Keratinocyte (primary cell): ENCODE measurements at regions not wholly inside any gene's neighbourhood (a gene's known extent, or its start where the extent isn't known, plus 50 kb on each side); places are given as distances from the start of the nearest gene placed in this dataset.

ENCODE experiments used
- DNase-seq: peaks from one replicate; pipeline ENCODE4 v3.0.0-alpha.2; 2011; ENCODE audit warnings: low read depth, missing footprints, low spot score
- FAIRE-seq: peaks from 2 replicates; lab custom pipeline; 2011; peaks lifted over from hg19 to GRCh38; lab: Jason Lieb, UNC
- H2AFZ ChIP-seq: 2 replicates; pipeline ENCODE4 v1.6.0; 2012; ENCODE audit warnings: low read length, control low read depth, inconsistent platforms; ENCODE audit not compliant: control insufficient read depth
- H3K27ac ChIP-seq: 2 replicates; pipeline ENCODE4 v1.5.1; 2011; ENCODE audit warnings: low read length; ENCODE audit not compliant: control insufficient read depth, insufficient read depth
- H3K27me3 ChIP-seq: 3 replicates; pipeline ENCODE4 v1.6.0; 2011; ENCODE audit warnings: low read length; ENCODE audit not compliant: control insufficient read depth, insufficient read depth; ENCODE audit errors: extremely low read depth
- H3K36me3 ChIP-seq, 2 experiments: 2 replicates in 1 of 2; 3 replicates in 1 of 2; pipeline ENCODE4 v1.5.1; 2011; ENCODE audit warnings: low read length in 2 of 2, mild to moderate bottlenecking in 1 of 2; ENCODE audit not compliant: control insufficient read depth in 2 of 2, insufficient read depth in 2 of 2; ENCODE audit errors: extremely low read depth in 1 of 2
- H3K4me1 ChIP-seq: 3 replicates; pipeline ENCODE4 v1.5.1; 2011; ENCODE audit warnings: low read length; ENCODE audit not compliant: control insufficient read depth, insufficient read depth; ENCODE audit errors: extremely low read depth
- H3K4me2 ChIP-seq: 3 replicates; pipeline ENCODE4 v1.6.0; 2011; ENCODE audit warnings: low read depth, low read length; ENCODE audit not compliant: control insufficient read depth, insufficient read depth; ENCODE audit errors: extremely low read depth
- H3K4me3 ChIP-seq, 3 experiments: fragments of 200-600 bp in 1 of 3; sonication (generic) in 1 of 3; 2 replicates in 2 of 3; 3 replicates in 1 of 3; pipeline ENCODE4 v1.5.1; 2011 to 2016; ENCODE audit warnings: low read length in 3 of 3, mild to moderate bottlenecking in 3 of 3, control low read depth in 2 of 3, inconsistent platforms in 1 of 3, low read depth in 1 of 3, mixed read lengths in 1 of 3, mixed run types in 1 of 3, moderate library complexity in 1 of 3; ENCODE audit not compliant: control insufficient read depth in 2 of 3, insufficient read depth in 2 of 3; ENCODE audit errors: extremely low read depth in 1 of 3
- H3K79me2 ChIP-seq: 2 replicates; pipeline ENCODE4 v1.6.0; 2012; ENCODE audit warnings: low read length; ENCODE audit not compliant: control insufficient read depth, insufficient read depth
- H3K9ac ChIP-seq: 3 replicates; pipeline ENCODE4 v1.6.0; 2011; ENCODE audit warnings: low read length; ENCODE audit not compliant: control insufficient read depth, insufficient read depth; ENCODE audit errors: extremely low read depth
- H3K9me1 ChIP-seq: 3 replicates; pipeline ENCODE4 v1.6.0; 2011; ENCODE audit warnings: low read length; ENCODE audit not compliant: control insufficient read depth, insufficient read depth; ENCODE audit errors: extremely low read depth
- H3K9me3 ChIP-seq: 2 replicates; pipeline ENCODE4 v1.5.1; 2012; ENCODE audit warnings: low read depth, low read length; ENCODE audit not compliant: control insufficient read depth
- H4K20me1 ChIP-seq: 3 replicates; pipeline ENCODE4 v1.6.0; 2011; ENCODE audit warnings: low read length; ENCODE audit not compliant: control insufficient read depth, insufficient read depth; ENCODE audit errors: extremely low read depth
- CTCF ChIP-seq, 3 experiments: IDR thresholded peaks in 1 of 3; conservative IDR thresholded peaks in 1 of 3; optimal IDR thresholded peaks in 1 of 3; 2 replicates in 2 of 3; 3 replicates in 1 of 3; pipeline versions ENCODE3 to v1.5.1; 2011; ENCODE audit warnings: low read length in 3 of 3, mild to moderate bottlenecking in 3 of 3, moderate library complexity in 2 of 3, control low read depth in 1 of 3, inconsistent platforms in 1 of 3; ENCODE audit not compliant: insufficient read depth in 2 of 3; ENCODE audit errors: extremely low read depth in 1 of 3
- EZH2 ChIP-seq: IDR thresholded peaks from one replicate; pipeline ENCODE4 v1.6.1; 2012; ENCODE audit warnings: inconsistent platforms, mild to moderate bottlenecking, low read length, moderate library complexity
- dilution Hi-C: fragments of 300-500 bp; cut with MboI; formaldehyde crosslinking; loops from one replicate; pipeline ENCODE4 v1.7.0; 2020; ENCODE audit warnings: low sequenced_read_pairs; ENCODE audit not compliant: extremely low pct_ligation_motif_present

GRCh38 chr1:83694449-83694848 lies 304.5 kb downstream of the TTLL7 start:
- Histone ChIP-seq H3K9ac (no peak overlapping the region), H3K4me3 (no peak overlapping the region), H3K9me3 (no peaks in the 10 kb centered on the region), H3K4me1 (no peaks in the 10 kb centered on the region), H4K20me1 (peaks cover 3% of the 10 kb centered on the region), H3K27me3 (peaks cover 4% of the 10 kb centered on the region), H2AFZ (no peak overlapping the region), H3K9me1 (no peaks in the 10 kb centered on the region), H3K27ac (no peak overlapping the region), H3K36me3 (no peaks in the 10 kb centered on the region), H3K4me2 (no peak overlapping the region), H3K79me2 (no peaks in the 10 kb centered on the region)
- TF ChIP-seq CTCF (optimal IDR thresholded peaks at IDR 0.05 in 1 of 3, IDR thresholded peaks at IDR 0.05 in 1 of 3, conservative IDR thresholded peaks at IDR 0.05 in 1 of 3; ENCODE audit: extremely low read depth in 1 of 3, insufficient read depth in 2 of 3, low read length in 3 of 3) (no peak), EZH2 (no peak)
- no peak for DNase-seq
- no peak for FAIRE-seq
- dilution Hi-C loops: no loop called here

DNA sequence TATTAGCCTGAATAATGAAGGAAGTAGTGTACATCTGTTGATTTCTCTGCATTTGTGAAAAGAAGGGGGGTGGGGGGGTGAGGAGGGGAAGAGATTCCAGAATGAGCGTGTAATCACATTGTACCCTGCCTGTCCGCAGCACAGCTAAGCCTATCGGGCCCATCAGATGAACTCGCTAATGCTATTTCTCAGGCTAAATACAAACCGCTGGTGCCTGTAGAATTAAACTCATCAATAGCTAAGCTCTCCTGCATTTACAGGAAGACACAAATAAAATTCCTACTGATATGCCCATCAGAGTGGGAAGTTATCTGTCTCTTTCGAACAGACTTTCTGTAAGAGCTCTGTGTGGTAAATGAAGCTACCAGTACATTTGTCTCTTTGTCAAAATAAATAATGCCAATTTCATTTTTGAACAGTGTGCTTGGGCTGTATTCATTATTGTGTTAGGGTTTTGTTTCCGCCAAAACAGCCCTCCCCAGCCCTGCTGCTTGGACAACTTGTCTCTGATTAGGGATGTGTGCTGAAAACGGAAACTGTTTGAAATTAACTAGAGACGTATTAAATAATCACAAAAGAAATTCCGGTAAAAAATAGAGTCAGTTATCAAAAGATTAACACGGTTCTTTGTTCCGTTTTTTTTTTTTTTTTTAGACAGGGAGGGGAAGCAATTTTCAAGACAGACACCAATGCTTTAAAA lies 305.4 kb downstream of the TTLL7 start:
- peaks cover 3% of the 10 kb centered on the region for H4K20me1 ChIP-seq
- H3K9ac ChIP-seq: no peak overlapping the region
- H3K4me2 ChIP-seq: no peak overlapping the region
- peaks cover 4% of the 10 kb centered on the region for H3K27me3 ChIP-seq
- H3K4me3 ChIP-seq: no peak overlapping the region
- no peaks in the 10 kb centered on the region for H3K36me3 ChIP-seq
- H3K27ac ChIP-seq: no peak overlapping the region
- dilution Hi-C loops: no loop called here
- H2AFZ ChIP-seq: no peak overlapping the region
- H3K79me2 ChIP-seq: no peaks in the 10 kb centered on the region
- no peaks in the 10 kb centered on the region for H3K4me1 ChIP-seq
- H3K9me3 ChIP-seq: no peaks in the 10 kb centered on the region
- FAIRE-seq: no peak
- H3K9me1 ChIP-seq: no peaks in the 10 kb centered on the region
- no peak for DNase-seq
- TF ChIP-seq CTCF (optimal IDR thresholded peaks at IDR 0.05 in 1 of 3, IDR thresholded peaks at IDR 0.05 in 1 of 3, conservative IDR thresholded peaks at IDR 0.05 in 1 of 3; ENCODE audit: extremely low read depth in 1 of 3, insufficient read depth in 2 of 3, low read length in 3 of 3) (no peak), EZH2 (no peak)
